Small intestine (tissue), 7 donors: ENCODE measurements at regions not wholly inside any gene's neighbourhood (a gene's known extent, or its start where the extent isn't known, plus 50 kb on each side); places are given as distances from the start of the nearest gene placed in this dataset.

Experiments used
- DNase-seq, 2 donors: peaks; one replicate each; pipeline versions ENCODE4 v3.0.0 to v3.0.0-alpha.2; 2013
- FAIRE-seq: peaks from 2 replicates; lab custom pipeline; 2012; peaks lifted over from hg19 to GRCh38; lab: Jason Lieb, UNC
- H3K27ac ChIP-seq, 3 donors: one replicate each; pipeline ENCODE4 v1.5.1; 2013; ENCODE audit warnings: low read length in 2 of 3, mild to moderate bottlenecking in 2 of 3, control low read depth in 1 of 3, inconsistent platforms in 1 of 3, low read depth in 1 of 3, moderate library complexity in 1 of 3
- H3K27me3 ChIP-seq, 3 donors: one replicate each; pipeline ENCODE4 v1.6.1; 2013; ENCODE audit warnings: low read length in 3 of 3, inconsistent platforms in 1 of 3; ENCODE audit not compliant: control insufficient read depth in 3 of 3, insufficient read depth in 3 of 3
- H3K36me3 ChIP-seq, 3 donors: one replicate each; pipeline ENCODE4 v1.6.1; 2013; ENCODE audit warnings: low read length in 3 of 3, inconsistent platforms in 1 of 3, low read depth in 1 of 3, mild to moderate bottlenecking in 1 of 3, moderate library complexity in 1 of 3; ENCODE audit not compliant: control insufficient read depth in 3 of 3, insufficient read depth in 2 of 3
- H3K4me1 ChIP-seq, 3 donors: one replicate each; pipeline ENCODE4 v1.6.1; 2013; ENCODE audit warnings: low read length in 2 of 3, inconsistent platforms in 1 of 3, low read depth in 1 of 3, mild to moderate bottlenecking in 1 of 3, moderate library complexity in 1 of 3; ENCODE audit not compliant: control insufficient read depth in 3 of 3, insufficient read depth in 2 of 3
- H3K4me3 ChIP-seq, 3 donors: one replicate each; pipeline ENCODE4 v1.5.1; 2013; ENCODE audit warnings: low read length in 3 of 3, control low read depth in 1 of 3, inconsistent platforms in 1 of 3, low read depth in 1 of 3, mild to moderate bottlenecking in 1 of 3, moderate library complexity in 1 of 3
- H3K9me3 ChIP-seq, 2 donors: one replicate each; pipeline ENCODE4 v1.6.1; 2013; ENCODE audit warnings: low read depth in 1 of 2, low read length in 1 of 2; ENCODE audit not compliant: control insufficient read depth in 2 of 2, insufficient read depth in 1 of 2
- WGBS, 3 donors: extraction: QIAGEN DNeasy Blood & Tissue Kit; methylation state at CpG; one replicate each; pipeline ENCODE4 v1.1.7; 2013; 5-methylcytosine and 5-hydroxymethylcytosine counted together
- donor health status: healthy with polysubstance abuse.
- donor health status: control.
- donor health status: control.
- donor health status: Bipolar disorder and iron deficiency.
- donor health status: healthy.

GRCh38 chr18:68623342-68623741, 91.6 kb downstream of the TMX3 start:
- WGBS, 3 donors, result 2 to 5% (median 2%) methylated on average over 3 of the region's 3 CpGs
- H3K4me1 ChIP-seq, result no peaks in the 10 kb centered on the region
- no peak overlapping the region for H3K4me3 ChIP-seq
- H3K9me3 ChIP-seq, result no peaks in the 10 kb centered on the region
- FAIRE-seq (no peak), DNase-seq (peak; percentile 30 to 41)
- H3K27me3 ChIP-seq, result no peaks in the 10 kb centered on the region
- no peaks in the 10 kb centered on the region for H3K36me3 ChIP-seq
- H3K27ac ChIP-seq, result no peak overlapping the region

GRCh38 chr18:68611311-68611710, 103.6 kb downstream of the TMX3 start:
- Histone ChIP-seq H3K4me1 (no peaks in the 10 kb centered on the region), H3K27me3 (no peaks in the 10 kb centered on the region), H3K27ac (no peak overlapping the region), H3K4me3 (no peak overlapping the region), H3K36me3 (no peaks in the 10 kb centered on the region), H3K9me3 (no peaks in the 10 kb centered on the region)
- no peak for FAIRE-seq
- WGBS, 3 donors, result 77 to 82% (median 78%) methylated on average over 4 of the region's 4 CpGs
- no peak for DNase-seq

- H3K27me3 ChIP-seq, result no peaks in the 10 kb centered on the region
- no peak for DNase-seq
- no peak overlapping the region for H3K27ac ChIP-seq
- 76 to 77% (median 76%) methylated on average over 6 of the region's 6 CpGs for WGBS, 3 donors
- no peak for FAIRE-seq
- H3K4me1 ChIP-seq, result no peaks in the 10 kb centered on the region
- H3K36me3 ChIP-seq, result no peaks in the 10 kb centered on the region
- no peaks in the 10 kb centered on the region for H3K9me3 ChIP-seq
- H3K4me3 ChIP-seq, result no peak overlapping the region
Measured at GRCh38 chr18:68608851-68609490, 105.9 kb downstream of the TMX3 start.

- H3K27ac ChIP-seq, result no peak overlapping the region
- H3K4me1 ChIP-seq, result no peaks in the 10 kb centered on the region
- DNase-seq, result no peak
- no peaks in the 10 kb centered on the region for H3K27me3 ChIP-seq
- no peak overlapping the region for H3K4me3 ChIP-seq
- FAIRE-seq, result no peak
- H3K9me3 ChIP-seq, result no peaks in the 10 kb centered on the region
- WGBS, 3 donors, result 90 to 96% (median 95%) methylated on average over 2 of the region's 2 CpGs
- no peaks in the 10 kb centered on the region for H3K36me3 ChIP-seq
Measured at GRCh38 chr18:68607852-68608251, 107.1 kb downstream of the TMX3 start.

- Histone ChIP-seq H3K4me3 (no peak overlapping the region), H3K36me3 (no peaks in the 10 kb centered on the region), H3K27ac (no peak overlapping the region), H3K4me1 (no peaks in the 10 kb centered on the region), H3K27me3 (no peaks in the 10 kb centered on the region), H3K9me3 (no peaks in the 10 kb centered on the region)
- DNase-seq, result no peak
- FAIRE-seq, result no peak
- WGBS, 3 donors, result 52 to 69% (median 55%) methylated on average over 1 of the region's 1 CpG
Measured at GRCh38 chr18:68604256-68604655, 110.7 kb downstream of the TMX3 start.

GRCh38 chr18:68596016-68596415, 118.9 kb downstream of the TMX3 start:
- no peaks in the 10 kb centered on the region for H3K4me1 ChIP-seq
- DNase-seq, result no peak
- no peaks in the 10 kb centered on the region for H3K36me3 ChIP-seq
- no peak overlapping the region for H3K27ac ChIP-seq
- FAIRE-seq, result no peak
- H3K4me3 ChIP-seq, result no peak overlapping the region
- WGBS, 3 donors, result 72 to 94% (median 88%) methylated on average over 2 of the region's 2 CpGs
- no peaks in the 10 kb centered on the region for H3K27me3 ChIP-seq
- H3K9me3 ChIP-seq, result no peaks in the 10 kb centered on the region

GRCh38 chr18:68588169-68588568, 126.7 kb downstream of the TMX3 start:
- no peak for DNase-seq
- FAIRE-seq, result no peak
- Histone ChIP-seq H3K4me3 (no peak overlapping the region), H3K4me1 (no peaks in the 10 kb centered on the region), H3K27ac (no peak overlapping the region), H3K9me3 (no peaks in the 10 kb centered on the region), H3K27me3 (no peaks in the 10 kb centered on the region), H3K36me3 (no peaks in the 10 kb centered on the region)
- 43 to 69% (median 53%) methylated on average over 5 of the region's 5 CpGs for WGBS, 3 donors

- Histone ChIP-seq H3K27me3 (no peaks in the 10 kb centered on the region), H3K27ac (no peak overlapping the region), H3K9me3 (no peaks in the 10 kb centered on the region), H3K4me1 (no peaks in the 10 kb centered on the region), H3K36me3 (no peaks in the 10 kb centered on the region), H3K4me3 (no peak overlapping the region)
- 58 to 76% (median 61%) methylated on average over 1 of the region's 1 CpG for WGBS, 3 donors
- DNase-seq (no peak), FAIRE-seq (no peak)
Measured at GRCh38 chr18:68583685-68584084, 131.2 kb downstream of the TMX3 start.

- H3K4me1 ChIP-seq, result no peaks in the 10 kb centered on the region
- no peaks in the 10 kb centered on the region for H3K9me3 ChIP-seq
- no peak for DNase-seq
- FAIRE-seq, result no peak
- 85 to 86% (median 86%) methylated on average over 5 of the region's 5 CpGs for WGBS, 3 donors
- H3K27me3 ChIP-seq, result no peaks in the 10 kb centered on the region
- no peak overlapping the region for H3K4me3 ChIP-seq
- no peaks in the 10 kb centered on the region for H3K36me3 ChIP-seq
- no peak overlapping the region for H3K27ac ChIP-seq
Measured at GRCh38 chr18:68574311-68574710, 140.6 kb downstream of the TMX3 start.
